ENCODE measurements at regions not wholly inside any gene's neighbourhood (a gene's known extent, or its start where the extent isn't known, plus 50 kb on each side); places are given as distances from the start of the nearest gene placed in this dataset.
A peak's percentile ranks its signal among the peaks of the same experiment; 100 is the strongest.

DNA sequence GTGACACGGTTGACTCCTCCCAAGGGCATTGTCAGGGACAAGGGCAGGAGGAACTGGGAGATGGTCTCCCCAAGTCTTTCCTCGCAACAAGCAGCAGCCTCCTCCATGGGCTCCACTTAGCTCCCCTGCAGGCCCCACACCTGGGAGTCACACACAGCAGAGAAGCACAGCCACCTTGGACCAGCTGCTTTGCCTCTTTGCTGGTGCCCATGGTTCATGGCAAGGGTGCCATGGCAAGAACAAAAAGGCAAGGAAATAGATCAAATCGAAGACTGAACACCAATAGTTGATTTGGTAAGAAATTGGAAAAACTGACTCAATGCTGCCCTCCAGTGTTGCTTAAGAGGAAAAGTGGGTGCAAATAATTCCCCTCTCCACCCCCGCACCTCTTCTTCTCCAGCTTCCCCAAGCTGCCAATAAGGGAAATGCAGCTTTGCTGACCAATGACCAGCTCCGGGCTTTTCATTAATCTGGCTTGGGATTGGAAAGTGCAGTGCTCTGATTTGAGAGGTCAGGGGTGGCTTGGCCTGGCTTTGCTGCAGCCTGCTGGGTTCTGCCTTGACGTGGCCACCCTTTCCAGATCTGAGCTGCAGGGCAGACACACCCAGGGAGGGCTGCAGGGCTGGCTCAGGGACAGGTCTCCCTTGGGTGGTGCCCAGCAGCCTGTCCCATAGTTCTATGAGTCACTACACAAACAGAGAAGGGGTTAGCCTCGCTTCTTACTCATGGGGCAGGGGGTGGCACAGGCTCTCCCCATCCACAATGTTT, 162.0 kb downstream of the KLF13 start:
- no peak for TF ChIP-seq POLR2A (IDR thresholded peaks at IDR 0.05)
- TF ChIP-seq, protein P1, sequence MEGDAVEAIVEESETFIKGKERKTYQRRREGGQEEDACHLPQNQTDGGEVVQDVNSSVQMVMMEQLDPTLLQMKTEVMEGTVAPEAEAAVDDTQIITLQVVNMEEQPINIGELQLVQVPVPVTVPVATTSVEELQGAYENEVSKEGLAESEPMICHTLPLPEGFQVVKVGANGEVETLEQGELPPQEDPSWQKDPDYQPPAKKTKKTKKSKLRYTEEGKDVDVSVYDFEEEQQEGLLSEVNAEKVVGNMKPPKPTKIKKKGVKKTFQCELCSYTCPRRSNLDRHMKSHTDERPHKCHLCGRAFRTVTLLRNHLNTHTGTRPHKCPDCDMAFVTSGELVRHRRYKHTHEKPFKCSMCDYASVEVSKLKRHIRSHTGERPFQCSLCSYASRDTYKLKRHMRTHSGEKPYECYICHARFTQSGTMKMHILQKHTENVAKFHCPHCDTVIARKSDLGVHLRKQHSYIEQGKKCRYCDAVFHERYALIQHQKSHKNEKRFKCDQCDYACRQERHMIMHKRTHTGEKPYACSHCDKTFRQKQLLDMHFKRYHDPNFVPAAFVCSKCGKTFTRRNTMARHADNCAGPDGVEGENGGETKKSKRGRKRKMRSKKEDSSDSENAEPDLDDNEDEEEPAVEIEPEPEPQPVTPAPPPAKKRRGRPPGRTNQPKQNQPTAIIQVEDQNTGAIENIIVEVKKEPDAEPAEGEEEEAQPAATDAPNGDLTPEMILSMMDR (IDR thresholded peaks at IDR 0.05) = peak; percentile 82 to 95 (median 89)

Data from testis (tissue), 2 donors.